DOHH2 (cell line): ENCODE measurements at regions not wholly inside any gene's neighbourhood (a gene's known extent, or its start where the extent isn't known, plus 50 kb on each side); places are given as distances from the start of the nearest gene placed in this dataset.

ENCODE experiments used
- CTCF ChIP-seq: fragments of 200-600 bp; sonication (generic); IDR thresholded peaks from one replicate; pipeline ENCODE4 v1.5.1; 2014; ENCODE audit warnings: antibody characterized with exemption, mild to moderate bottlenecking, low read depth, low read length; ENCODE audit not compliant: poor library complexity, severe bottlenecking
- EZH2phosphoT487 ChIP-seq: fragments of 200-600 bp; sonication (generic); IDR thresholded peaks from 2 replicates; pipeline ENCODE4 v1.6.1; 2017; ENCODE audit warnings: borderline replicate concordance, mild to moderate bottlenecking, antibody characterized with exemption, low read length, moderate library complexity, mixed read lengths

GRCh38 chr2:429575-430254, 141.8 kb upstream of the ALKAL2 start:
- TF ChIP-seq CTCF (no peak), EZH2phosphoT487 (no peak)
